Central memory CD8-positive, alpha-beta T cell (primary cell): ENCODE measurements at regions not wholly inside any gene's neighbourhood (a gene's known extent, or its start where the extent isn't known, plus 50 kb on each side); places are given as distances from the start of the nearest gene placed in this dataset.

Experiments
- ATAC-seq: fragments of 150-1000 bp; cut with Tn5 transposase; replicated peaks from 2 replicates; pipeline ENCODE4 v1.10.0; 2022; ENCODE audit warnings: mild to moderate bottlenecking, moderate FRiP score, moderate number of reproducible peaks; ENCODE audit not compliant: poor library complexity, severe bottlenecking; ENCODE audit errors: extremely low read depth
- DNase-seq, 2 donors: peaks; one replicate each; pipeline ENCODE4 v3.0.0; 2021; ENCODE audit warnings: low spot score in 2 of 2
- H3K27ac Mint-ChIP-seq: one replicate; pipeline ENCODE4 v1.8.0; 2022; ENCODE audit warnings: low read depth, mild to moderate bottlenecking, moderate library complexity, mixed read lengths
- H3K27me3 Mint-ChIP-seq: one replicate; pipeline ENCODE4 v1.8.0; 2022; ENCODE audit warnings: mixed read lengths
- H3K36me3 Mint-ChIP-seq: one replicate; pipeline ENCODE4 v1.8.0; 2022; ENCODE audit warnings: mild to moderate bottlenecking, moderate library complexity, mixed read lengths; ENCODE audit not compliant: insufficient read depth
- H3K4me1 Mint-ChIP-seq: one replicate; pipeline ENCODE4 v1.8.0; 2022; ENCODE audit warnings: mixed read lengths
- H3K4me3 Mint-ChIP-seq: one replicate; pipeline ENCODE4 v1.8.0; 2022; ENCODE audit warnings: mild to moderate bottlenecking, moderate library complexity, mixed read lengths
- H3K9me3 Mint-ChIP-seq: one replicate; pipeline ENCODE4 v1.8.0; 2022; ENCODE audit warnings: mixed read lengths

DNA sequence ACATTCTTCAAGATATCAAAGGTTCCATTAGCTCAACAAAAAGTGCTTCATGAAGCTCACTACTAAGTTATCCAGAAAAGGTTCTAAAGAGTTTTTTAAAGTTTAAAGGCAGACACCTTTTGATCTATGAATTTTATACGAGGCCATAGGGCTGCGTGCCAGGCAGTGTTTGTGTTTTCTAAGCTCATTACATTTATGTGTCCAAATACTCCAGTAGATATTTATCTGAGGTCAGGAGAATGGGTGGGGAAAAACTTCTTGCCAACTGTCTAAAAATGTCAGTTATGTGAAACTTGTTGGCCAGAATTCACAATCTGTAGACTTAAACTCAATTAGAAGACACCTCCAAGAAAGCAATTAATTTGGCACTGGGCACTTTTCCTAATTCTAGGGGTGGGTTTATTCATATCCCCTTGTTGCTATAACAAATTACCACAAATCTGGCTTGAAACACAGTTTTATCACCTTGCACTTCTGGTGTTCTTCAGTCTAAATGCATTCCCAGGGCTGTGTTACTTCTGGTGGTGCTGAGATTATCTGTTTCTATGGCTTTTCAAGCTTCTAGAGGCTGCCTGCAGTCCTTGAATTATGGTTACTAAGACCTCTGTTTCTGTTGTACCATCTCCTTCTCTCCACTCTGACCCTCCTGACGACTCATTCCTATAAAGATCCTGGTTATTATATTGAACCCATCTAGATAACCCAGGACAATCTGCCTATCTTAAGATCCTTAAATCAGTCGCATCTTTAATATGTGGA is 1030.4 kb upstream of the CNTN5 start:
- ATAC-seq (no peak), DNase-seq (no peak)
- no peaks in the 10 kb centered on the region for H3K4me1 Mint-ChIP-seq
- no peaks in the 10 kb centered on the region for H3K36me3 Mint-ChIP-seq
- no peaks in the 10 kb centered on the region for H3K27me3 Mint-ChIP-seq
- no peak overlapping the region for H3K4me3 Mint-ChIP-seq
- H3K9me3 Mint-ChIP-seq = no peaks in the 10 kb centered on the region
- H3K27ac Mint-ChIP-seq = no peak overlapping the region

DNA sequence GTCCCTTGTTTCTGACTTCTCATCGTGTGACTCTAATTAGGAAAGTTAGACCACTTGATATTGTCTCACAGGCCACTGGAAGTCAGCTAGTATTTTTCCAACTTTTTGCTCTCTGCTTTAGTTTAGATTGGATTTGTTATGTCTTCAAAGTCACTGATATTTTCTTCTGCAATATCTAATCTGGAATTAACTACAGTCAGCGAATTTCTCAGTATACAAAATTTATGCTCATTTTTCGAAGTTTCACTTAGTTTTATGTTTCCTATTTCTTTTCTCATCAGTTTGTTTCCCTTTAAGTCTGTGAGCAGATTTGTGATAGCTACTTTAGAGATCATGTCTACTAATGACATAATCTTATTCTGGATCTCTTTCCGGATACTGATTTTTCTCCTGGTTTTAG is 1027.2 kb upstream of the CNTN5 start:
- ATAC-seq (no peak), DNase-seq (no peak)
- no peaks in the 10 kb centered on the region for H3K36me3 Mint-ChIP-seq
- H3K27ac Mint-ChIP-seq = no peak overlapping the region
- no peaks in the 10 kb centered on the region for H3K4me1 Mint-ChIP-seq
- no peaks in the 10 kb centered on the region for H3K27me3 Mint-ChIP-seq
- H3K9me3 Mint-ChIP-seq = no peaks in the 10 kb centered on the region
- H3K4me3 Mint-ChIP-seq = no peak overlapping the region

GRCh38 chr11:97995874-97996273 is 1024.9 kb upstream of the CNTN5 start:
- H3K36me3 Mint-ChIP-seq = no peaks in the 10 kb centered on the region
- H3K27ac Mint-ChIP-seq = no peak overlapping the region
- H3K4me3 Mint-ChIP-seq = no peak overlapping the region
- no peaks in the 10 kb centered on the region for H3K27me3 Mint-ChIP-seq
- no peaks in the 10 kb centered on the region for H3K4me1 Mint-ChIP-seq
- DNase-seq = no peak
- no peak for ATAC-seq
- no peaks in the 10 kb centered on the region for H3K9me3 Mint-ChIP-seq

DNA sequence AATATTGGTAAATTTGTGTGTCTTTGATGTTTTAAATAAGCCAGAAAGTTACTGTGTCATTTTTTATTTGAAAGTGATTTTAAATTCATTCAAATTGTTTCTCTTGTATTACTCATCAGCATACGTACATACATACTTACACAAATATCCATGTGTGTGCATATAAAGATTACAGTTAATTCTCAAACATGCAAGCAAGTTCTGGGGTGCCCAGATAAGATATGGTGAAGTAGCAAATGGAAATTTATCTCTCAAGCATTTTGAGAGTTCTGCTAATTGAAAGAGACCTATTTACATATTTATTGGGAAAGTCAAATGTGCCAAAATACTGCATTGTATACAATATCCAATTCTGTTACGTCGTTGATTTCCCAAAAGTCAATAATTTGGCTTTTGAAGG is 1024.0 kb upstream of the CNTN5 start:
- Mint-ChIP-seq H3K27me3 (no peaks in the 10 kb centered on the region), H3K9me3 (peaks cover 6% of the 10 kb centered on the region), H3K27ac (no peak overlapping the region), H3K4me3 (no peak overlapping the region), H3K4me1 (no peaks in the 10 kb centered on the region), H3K36me3 (no peaks in the 10 kb centered on the region)
- DNase-seq (no peak), ATAC-seq (no peak)

DNA sequence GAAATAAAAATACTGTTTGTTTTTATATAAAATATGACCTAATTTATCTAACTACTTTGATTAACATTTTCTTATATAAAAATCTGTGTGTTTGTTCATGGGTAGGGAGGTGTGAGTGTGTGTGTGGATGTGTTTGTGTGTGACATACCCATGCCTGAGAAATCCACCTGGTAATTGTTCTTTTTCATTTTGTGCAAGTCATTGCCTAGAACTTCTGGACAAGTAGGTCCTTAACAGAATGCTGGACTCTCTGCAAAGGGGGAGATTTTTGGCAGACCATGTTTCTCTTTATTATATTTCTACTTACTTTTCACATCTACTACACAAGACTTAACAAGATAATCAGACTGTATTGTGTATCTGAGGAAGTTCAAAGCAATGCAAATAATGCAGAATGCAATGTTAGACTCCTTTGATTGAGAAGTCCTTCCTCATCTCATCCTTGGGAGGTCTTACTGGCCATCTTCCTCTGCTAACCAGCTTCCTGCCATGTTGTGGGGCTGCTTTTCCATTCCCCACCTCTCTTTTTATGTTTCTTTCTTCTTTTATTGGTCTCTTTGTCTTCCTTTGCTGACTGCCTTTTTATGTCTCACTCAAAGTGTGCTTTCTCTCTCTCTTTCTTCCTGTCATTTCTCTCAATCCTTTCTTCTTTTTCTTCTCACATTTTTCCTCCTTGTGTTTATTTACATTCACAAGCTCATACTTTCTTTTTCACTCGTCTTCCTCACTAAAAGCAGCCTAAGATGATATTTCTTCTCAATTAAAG is 1017.0 kb upstream of the CNTN5 start:
- ATAC-seq = no peak
- no peak for DNase-seq
- Mint-ChIP-seq H3K4me3 (no peak overlapping the region), H3K27me3 (no peaks in the 10 kb centered on the region), H3K36me3 (no peaks in the 10 kb centered on the region), H3K9me3 (peaks cover 28% of the 10 kb centered on the region), H3K4me1 (no peaks in the 10 kb centered on the region), H3K27ac (no peak overlapping the region)

DNA sequence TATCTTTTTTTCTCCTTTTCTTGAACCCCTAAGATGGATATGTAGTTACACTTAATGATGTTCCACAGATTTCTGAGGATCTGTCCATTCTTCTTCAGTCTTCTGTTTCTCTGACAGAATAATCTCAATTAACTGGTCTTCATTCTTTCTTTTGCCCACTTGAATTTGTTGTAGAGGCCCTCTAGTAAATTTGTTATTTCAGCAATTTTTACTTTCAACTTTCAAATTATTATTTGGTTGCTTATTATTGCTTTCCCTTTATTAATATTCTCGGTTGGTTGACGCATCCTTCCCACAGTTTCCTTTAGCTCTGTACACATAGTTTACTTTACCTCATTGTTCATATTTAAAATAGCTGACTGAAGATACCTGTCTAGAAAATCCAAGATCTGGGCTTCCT is 1013.7 kb upstream of the CNTN5 start:
- DNase-seq (no peak), ATAC-seq (no peak)
- Mint-ChIP-seq H3K4me3 (no peak overlapping the region), H3K27me3 (no peaks in the 10 kb centered on the region), H3K4me1 (no peaks in the 10 kb centered on the region), H3K27ac (no peak overlapping the region), H3K36me3 (no peaks in the 10 kb centered on the region), H3K9me3 (peaks cover 28% of the 10 kb centered on the region)

DNA sequence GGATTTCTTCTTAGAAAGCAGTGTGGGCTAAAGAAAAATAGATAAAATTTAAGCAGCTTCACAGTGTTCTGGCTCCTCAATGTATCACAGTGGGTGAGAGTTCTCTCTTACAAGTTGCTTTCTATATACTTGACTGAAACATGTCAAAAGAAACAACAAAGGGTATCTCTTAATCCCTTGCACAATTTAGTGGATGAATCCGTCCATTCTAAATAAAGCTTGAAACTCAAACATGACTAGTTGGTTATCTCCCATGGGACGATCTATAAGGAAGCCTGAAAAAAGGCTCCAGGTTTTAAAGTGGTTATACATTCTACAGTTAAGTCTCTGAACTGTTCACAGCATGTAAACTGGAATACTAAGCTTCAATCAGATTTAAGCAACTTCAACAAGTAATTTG is 993.1 kb upstream of the CNTN5 start:
- no peaks in the 10 kb centered on the region for H3K36me3 Mint-ChIP-seq
- H3K4me1 Mint-ChIP-seq = no peaks in the 10 kb centered on the region
- no peak overlapping the region for H3K4me3 Mint-ChIP-seq
- H3K9me3 Mint-ChIP-seq = peaks cover 5% of the 10 kb centered on the region
- DNase-seq (no peak), ATAC-seq (no peak)
- no peak overlapping the region for H3K27ac Mint-ChIP-seq
- no peaks in the 10 kb centered on the region for H3K27me3 Mint-ChIP-seq

DNA sequence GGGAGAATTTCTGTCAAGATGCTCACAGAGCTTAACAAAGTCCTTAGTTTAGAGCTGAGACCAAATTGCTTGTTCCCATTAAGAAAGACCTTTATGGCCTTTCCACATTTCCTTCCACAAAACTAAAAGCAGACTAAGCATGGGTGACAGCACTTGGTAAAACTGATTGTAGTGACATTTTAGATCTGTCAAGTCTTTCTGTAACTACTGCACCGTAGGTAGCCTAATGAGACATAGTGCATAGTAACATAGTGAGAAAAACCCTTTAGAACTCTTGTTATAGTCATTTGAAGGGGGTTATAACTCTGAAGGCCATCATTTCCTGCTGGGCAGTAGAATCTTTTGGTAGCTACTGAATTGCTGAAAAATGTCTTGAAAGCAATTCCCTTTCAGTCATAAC is 990.9 kb upstream of the CNTN5 start:
- no peaks in the 10 kb centered on the region for H3K4me1 Mint-ChIP-seq
- H3K36me3 Mint-ChIP-seq = no peaks in the 10 kb centered on the region
- ATAC-seq (no peak), DNase-seq (no peak)
- H3K4me3 Mint-ChIP-seq = no peak overlapping the region
- peaks cover 6% of the 10 kb centered on the region for H3K9me3 Mint-ChIP-seq
- H3K27me3 Mint-ChIP-seq = no peaks in the 10 kb centered on the region
- no peak overlapping the region for H3K27ac Mint-ChIP-seq

- Mint-ChIP-seq H3K36me3 (no peaks in the 10 kb centered on the region), H3K27ac (no peak overlapping the region), H3K27me3 (no peaks in the 10 kb centered on the region), H3K4me1 (no peaks in the 10 kb centered on the region), H3K4me3 (no peak overlapping the region), H3K9me3 (peaks cover 31% of the 10 kb centered on the region)
- ATAC-seq (no peak), DNase-seq (no peak)
Measured at GRCh38 chr11:98036810-98037209, 983.9 kb upstream of the CNTN5 start.

DNA sequence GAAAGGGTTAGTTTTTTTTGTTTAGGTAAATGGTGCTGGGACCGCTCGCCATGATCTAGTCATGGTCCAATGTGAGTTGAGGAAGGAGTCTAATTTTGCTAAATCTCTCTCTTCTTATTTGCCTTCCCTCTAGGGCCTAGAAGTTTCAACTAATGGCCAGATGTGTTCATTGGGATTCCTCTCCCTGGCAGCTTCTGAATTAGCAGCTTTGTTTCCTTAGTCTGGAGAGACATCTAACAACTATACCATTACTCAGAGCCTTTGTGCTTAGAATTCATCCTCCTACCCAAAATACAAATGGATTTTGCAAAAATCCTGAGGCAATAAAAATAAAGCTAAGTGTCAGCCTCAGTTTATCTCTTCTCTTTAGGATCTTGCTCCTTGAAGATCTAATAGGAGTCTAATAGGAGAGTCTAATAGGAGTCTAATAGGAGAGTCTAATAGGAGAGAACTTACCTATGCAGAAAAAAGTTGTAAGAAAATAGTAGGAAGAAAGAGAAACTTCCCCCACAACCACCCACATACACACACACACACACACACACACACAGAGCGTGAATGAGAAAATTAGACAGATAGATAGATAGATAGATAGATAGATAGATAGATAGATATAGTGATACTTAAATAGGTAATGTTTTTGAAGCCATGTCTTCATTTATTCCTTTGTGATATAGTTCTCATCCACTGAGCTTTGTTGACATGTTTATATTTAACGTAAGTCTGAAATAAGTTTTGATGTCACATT is 980.5 kb upstream of the CNTN5 start:
- DNase-seq = no peak
- H3K27me3 Mint-ChIP-seq = no peaks in the 10 kb centered on the region

DNA sequence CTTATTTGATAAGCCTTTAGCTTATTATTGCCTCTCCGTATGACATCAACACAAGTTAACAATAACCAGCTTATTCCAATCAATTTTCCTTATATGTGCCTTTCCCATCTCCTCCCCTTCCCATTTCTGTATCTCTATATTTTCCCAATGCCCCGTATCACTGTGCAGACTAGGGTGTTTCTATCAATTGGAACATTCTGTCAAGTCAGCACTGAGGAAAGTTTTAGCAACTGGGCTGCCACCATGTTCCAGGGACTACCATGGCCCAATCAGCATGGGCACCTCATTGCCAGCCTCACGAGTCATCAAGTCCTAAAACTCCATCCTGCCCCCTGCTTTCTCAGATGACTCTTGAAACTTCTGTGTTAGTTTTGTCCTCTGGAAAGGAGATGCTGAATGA is 973.1 kb upstream of the CNTN5 start:
- DNase-seq (no peak), ATAC-seq (no peak)
- Mint-ChIP-seq H3K9me3 (peaks cover 23% of the 10 kb centered on the region), H3K4me3 (no peak overlapping the region), H3K36me3 (no peaks in the 10 kb centered on the region), H3K27ac (no peak overlapping the region), H3K4me1 (no peaks in the 10 kb centered on the region), H3K27me3 (no peaks in the 10 kb centered on the region)

More for the DNA sequence above, 980.5 kb upstream of the CNTN5 start:
- no peak for ATAC-seq
- no peak overlapping the region for H3K4me3 Mint-ChIP-seq
- H3K36me3 Mint-ChIP-seq = no peaks in the 10 kb centered on the region
- H3K9me3 Mint-ChIP-seq = peaks cover 27% of the 10 kb centered on the region
- H3K27ac Mint-ChIP-seq = no peak overlapping the region
- no peaks in the 10 kb centered on the region for H3K4me1 Mint-ChIP-seq

DNA sequence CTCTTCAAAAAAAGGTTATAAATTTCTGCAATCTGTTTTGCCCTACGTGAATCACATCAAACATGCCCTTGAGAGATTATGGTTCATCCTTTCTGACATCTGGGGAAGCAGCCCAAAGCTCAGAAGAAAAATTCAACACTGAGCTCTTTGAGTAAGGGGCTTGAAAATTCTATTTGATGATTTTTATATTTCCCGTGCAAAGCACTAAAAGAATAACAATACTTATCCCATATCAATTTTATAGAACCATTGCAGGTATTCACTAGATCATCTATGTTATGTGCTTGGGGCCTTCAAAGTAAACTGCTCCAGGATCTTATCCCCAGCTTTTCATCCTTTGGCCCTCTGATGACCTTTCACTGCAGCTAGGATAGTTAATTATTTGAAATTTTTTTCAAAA is 966.9 kb upstream of the CNTN5 start:
- no peaks in the 10 kb centered on the region for H3K36me3 Mint-ChIP-seq
- no peaks in the 10 kb centered on the region for H3K9me3 Mint-ChIP-seq
- no peak overlapping the region for H3K4me3 Mint-ChIP-seq
- H3K27me3 Mint-ChIP-seq = no peaks in the 10 kb centered on the region
- no peaks in the 10 kb centered on the region for H3K4me1 Mint-ChIP-seq
- ATAC-seq (no peak), DNase-seq (no peak)
- H3K27ac Mint-ChIP-seq = no peak overlapping the region

GRCh38 chr11:98056945-98057344 is 963.8 kb upstream of the CNTN5 start:
- ATAC-seq (no peak), DNase-seq (no peak)
- Mint-ChIP-seq H3K27ac (no peak overlapping the region), H3K9me3 (no peaks in the 10 kb centered on the region), H3K36me3 (no peaks in the 10 kb centered on the region), H3K27me3 (no peaks in the 10 kb centered on the region), H3K4me3 (no peak overlapping the region), H3K4me1 (no peaks in the 10 kb centered on the region)
